NCI-H1092 treated with DMSO at 0.1 percent for 48 hours (cell line): ENCODE measurements at regions not wholly inside any gene's neighbourhood (a gene's known extent, or its start where the extent isn't known, plus 50 kb on each side); places are given as distances from the start of the nearest gene placed in this dataset.

Experiments
- DNase-seq: peaks from one replicate; lab custom pipeline; 2025; lab: John Stamatoyannopoulos, UW

DNA sequence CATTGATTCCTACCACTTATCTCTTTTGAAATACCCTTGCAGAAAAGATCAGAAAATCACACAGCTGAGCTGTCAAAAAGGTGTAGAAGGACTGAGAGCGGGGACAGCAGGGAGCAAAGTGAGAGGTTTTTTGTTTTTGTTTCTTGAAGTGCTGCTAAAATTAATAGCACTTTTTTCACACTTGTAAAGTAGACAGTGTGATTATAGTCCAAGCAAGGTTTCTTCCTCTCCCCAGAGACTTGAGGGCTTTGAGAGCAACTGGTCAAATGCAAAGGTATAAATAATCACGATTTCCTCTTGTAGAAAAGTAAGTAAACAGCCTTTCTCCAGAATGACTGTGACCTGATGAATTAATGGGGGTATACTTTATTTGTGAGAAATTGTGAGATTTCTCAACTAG lies 326.9 kb downstream of the ZNF608 start:
- DNase-seq, result no peak

GRCh38 chr5:124418390-124418789 lies 328.0 kb downstream of the ZNF608 start:
- DNase-seq, result no peak

DNA sequence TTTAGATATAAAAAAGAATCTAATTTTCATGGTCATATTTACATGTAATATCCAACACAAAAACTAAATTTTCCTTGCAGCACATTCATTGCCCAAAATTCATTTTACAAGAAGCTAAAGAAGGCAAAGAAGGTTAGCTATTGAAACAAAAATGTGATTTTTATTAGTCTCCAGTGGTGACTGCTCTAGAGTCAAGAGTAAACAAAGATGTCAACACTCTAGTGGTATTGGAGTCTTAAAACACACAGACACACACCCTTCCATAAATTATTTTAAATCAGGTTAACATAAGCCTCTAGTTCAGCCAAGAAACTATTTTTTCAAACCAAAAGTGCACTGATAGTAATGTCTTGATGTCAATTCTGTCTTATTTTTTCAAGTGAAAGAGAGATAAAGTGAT lies 329.2 kb downstream of the ZNF608 start:
- DNase-seq, result no peak

- DNase-seq, result no peak
Observed at GRCh38 chr5:124416627-124417026, 329.8 kb downstream of the ZNF608 start.

DNA sequence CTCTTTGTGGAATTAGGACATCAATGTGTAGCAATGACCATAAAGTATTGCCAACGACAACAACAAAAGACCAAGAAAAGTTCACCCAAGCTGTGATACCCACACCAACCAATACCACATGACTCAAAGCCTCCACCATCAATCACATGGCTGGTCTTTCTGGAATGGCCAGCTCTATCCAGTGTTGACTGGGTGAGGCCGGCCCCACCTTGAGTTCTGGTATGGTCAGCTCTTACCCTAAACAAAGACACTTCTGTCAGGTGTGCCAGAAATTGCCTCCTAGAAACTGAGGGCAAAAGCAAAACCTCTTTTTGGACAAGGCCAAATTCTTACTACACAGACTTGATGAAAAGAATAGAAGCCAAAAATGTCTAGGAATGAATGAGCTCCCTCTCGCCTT lies 331.5 kb downstream of the ZNF608 start:
- DNase-seq, result no peak

- no peak for DNase-seq
Observed at GRCh38 chr5:124410539-124411488, 335.6 kb downstream of the ZNF608 start.

GRCh38 chr5:124408738-124409453 lies 337.5 kb downstream of the ZNF608 start:
- DNase-seq, result no peak

- DNase-seq, result no peak
Observed at GRCh38 chr5:124404796-124405195, 341.6 kb downstream of the ZNF608 start.

DNA sequence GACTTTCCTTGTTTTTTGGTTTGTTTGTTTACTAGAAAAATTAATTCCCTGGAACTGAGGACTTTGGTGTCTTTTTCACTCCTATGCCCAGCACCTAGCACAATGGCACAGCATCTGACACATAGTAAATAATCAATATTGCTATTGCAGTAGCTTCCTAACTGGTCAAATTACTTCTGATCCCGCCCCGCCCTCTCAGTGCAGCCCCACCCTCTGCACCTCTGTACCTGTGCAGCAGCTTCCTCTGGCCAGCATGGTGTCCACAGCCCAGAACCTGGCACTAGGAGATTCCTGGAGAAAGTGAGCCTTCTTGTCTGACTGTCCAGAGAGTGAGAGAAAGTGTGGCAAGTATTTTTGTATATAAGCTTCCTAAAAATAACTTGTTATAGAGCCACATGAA lies 343.2 kb downstream of the ZNF608 start:
- no peak for DNase-seq

GRCh38 chr5:124402144-124402581 lies 344.3 kb downstream of the ZNF608 start:
- DNase-seq, result no peak

GRCh38 chr5:124401476-124402143 lies 344.8 kb downstream of the ZNF608 start:
- no peak for DNase-seq

GRCh38 chr5:124399426-124399961 lies 346.9 kb downstream of the ZNF608 start:
- DNase-seq, result no peak

- DNase-seq, result no peak
Observed at GRCh38 chr5:124398460-124398859, 348.0 kb downstream of the ZNF608 start.

DNA sequence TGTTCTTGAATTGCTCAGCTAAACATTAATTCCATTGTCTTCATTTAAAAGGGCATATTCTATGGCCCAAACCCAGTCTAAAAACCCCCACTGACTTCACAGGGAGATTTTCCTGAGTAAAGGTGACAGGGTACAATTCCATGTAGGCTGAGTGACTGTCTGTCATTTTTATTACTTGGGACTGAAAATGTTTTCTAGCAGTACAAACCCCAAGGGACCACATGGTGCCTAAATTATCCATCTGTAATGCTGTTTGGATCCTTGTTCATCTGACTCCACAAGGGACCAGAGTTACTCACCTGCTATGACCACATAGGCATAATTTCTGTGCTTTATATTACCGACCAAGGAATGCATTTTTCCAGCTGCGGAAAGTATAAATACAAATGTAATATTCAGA lies 349.1 kb downstream of the ZNF608 start:
- no peak for DNase-seq

- no peak for DNase-seq
Observed at GRCh38 chr5:124395926-124396325, 350.5 kb downstream of the ZNF608 start.

GRCh38 chr5:124395287-124395686 lies 351.2 kb downstream of the ZNF608 start:
- DNase-seq, result peak; percentile 33

GRCh38 chr5:124394700-124395245 lies 351.7 kb downstream of the ZNF608 start:
- DNase-seq, result no peak

DNA sequence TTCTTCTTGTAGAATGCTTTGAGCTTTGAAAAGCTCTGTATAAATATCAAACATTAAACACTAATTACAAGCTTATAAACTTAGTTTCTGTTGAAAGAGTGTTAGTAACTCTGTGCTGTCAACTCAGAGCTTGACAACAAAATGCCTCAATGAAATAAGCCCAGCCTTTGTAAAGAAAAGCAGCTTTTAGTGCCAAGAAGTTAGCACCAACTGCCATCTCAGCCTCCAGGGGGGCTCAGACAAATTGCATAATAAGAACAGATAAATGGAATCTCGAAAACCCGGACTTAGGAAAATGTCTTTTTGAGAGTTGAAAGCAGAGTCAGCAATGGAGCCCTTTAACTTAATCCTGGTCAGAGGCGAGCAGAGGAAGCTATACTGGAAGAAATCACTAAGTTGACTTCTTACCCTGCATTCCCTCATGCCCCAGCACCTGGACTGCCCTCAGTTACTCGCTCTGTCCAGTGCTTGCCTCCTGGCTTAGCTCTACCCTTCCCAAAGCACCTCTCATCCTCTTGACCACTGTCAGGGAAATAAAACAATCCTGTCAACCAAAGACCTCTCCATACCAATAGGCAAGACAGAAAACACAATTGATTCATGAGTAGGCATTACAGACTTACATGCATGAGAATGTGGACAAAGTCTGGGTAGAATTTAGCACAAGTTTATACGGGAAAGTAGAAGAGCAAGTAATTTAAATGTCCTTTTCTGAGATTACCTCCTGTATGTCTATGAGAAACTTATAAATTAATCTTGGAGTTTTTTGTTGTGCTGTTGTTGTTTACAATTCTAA lies 352.7 kb downstream of the ZNF608 start:
- no peak for DNase-seq

DNA sequence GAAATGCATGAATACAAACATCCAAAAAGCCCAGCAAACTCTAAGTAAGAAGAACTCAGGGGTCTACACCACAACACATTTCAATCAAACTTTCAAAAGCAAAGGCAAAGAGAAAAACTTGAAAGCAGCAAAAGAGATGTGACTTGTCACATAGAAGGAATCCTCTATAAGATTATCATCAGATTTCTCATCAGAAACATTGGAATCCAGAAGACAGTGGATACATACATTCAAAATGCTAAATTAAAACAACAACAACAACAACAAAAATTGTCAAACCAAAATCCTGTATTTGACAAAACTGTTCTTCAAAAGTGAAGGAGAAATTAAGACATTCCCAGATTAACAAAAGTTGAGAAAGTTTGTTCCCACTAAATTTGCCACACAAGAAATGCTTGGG lies 362.7 kb downstream of the ZNF608 start:
- no peak for DNase-seq

DNA sequence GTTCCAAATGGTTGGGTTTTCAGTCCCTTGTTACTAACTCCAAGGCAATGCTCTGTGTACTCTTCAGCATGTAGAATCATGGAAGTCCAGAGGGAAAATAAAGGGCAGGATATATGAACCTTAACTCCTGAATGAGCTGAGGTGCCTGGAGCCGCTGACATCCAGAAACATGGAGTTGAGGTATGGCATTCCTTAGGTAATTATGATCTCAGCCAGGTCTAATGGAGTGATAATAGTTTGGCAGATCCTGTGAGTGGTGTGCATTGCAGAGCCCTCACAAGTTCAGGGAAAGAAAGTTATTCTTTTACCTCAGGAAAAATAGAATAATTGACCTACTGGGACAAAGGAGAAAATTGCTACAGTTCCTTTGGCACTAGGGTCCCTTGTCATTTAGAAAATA lies 369.1 kb downstream of the ZNF608 start:
- no peak for DNase-seq

GRCh38 chr5:124373883-124374282 lies 372.6 kb downstream of the ZNF608 start:
- no peak for DNase-seq
